ENCODE measurements at regions not wholly inside any gene's neighbourhood (a gene's known extent, or its start where the extent isn't known, plus 50 kb on each side); places are given as distances from the start of the nearest gene placed in this dataset.

DNA sequence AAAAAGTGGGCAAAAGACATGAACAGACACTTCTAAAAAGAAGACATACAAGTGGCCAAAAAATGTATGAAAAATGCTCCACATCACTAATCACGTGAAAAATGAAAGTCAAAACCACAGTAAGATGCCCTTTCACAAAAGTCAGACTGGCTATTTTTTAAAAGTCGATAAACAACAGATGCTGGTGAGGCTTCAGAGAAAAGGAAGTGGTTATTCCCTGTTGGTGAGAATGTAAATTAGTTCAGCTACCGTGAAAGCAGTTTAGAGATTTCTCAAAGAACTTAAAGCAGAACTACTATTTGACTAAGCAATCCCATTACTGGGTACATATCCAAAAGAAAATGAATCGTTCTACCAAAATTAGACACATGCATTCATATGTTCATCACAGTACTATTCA, 237.0 kb downstream of the KIF21A start:
- in situ Hi-C loops (cut with MboI), result no loop called here
- Histone ChIP-seq H3K4me1 (replicated peaks in 1 of 2; ENCODE audit: control insufficient read depth in 2 of 2, insufficient read depth in 2 of 2, low read length in 2 of 2) (no peaks in the 10 kb centered on the region), H3K9ac (ENCODE audit: insufficient read depth in 1 of 2, low read depth in 2 of 2, low read length in 2 of 2) (no peak overlapping the region), H3K79me2 (ENCODE audit: control insufficient read depth, insufficient read depth, low read length) (no peaks in the 10 kb centered on the region), H3K9me1 (ENCODE audit: control insufficient read depth, insufficient read depth, low read length) (no peaks in the 10 kb centered on the region), H2AFZ (ENCODE audit: low read depth, low read length) (no peak overlapping the region), H3K4me2 (ENCODE audit: insufficient read depth, low read length) (no peak overlapping the region), H3K27me3 (ENCODE audit: control insufficient read depth in 2 of 2, insufficient read depth in 2 of 2, low read length in 2 of 2) (no peaks in the 10 kb centered on the region), H4K20me1 (replicated peaks; ENCODE audit: control insufficient read depth, insufficient read depth, low read length) (no peaks in the 10 kb centered on the region), H3K27ac (ENCODE audit: extremely low read depth, low read depth, low read length) (no peak overlapping the region), H3K36me3 (ENCODE audit: control insufficient read depth, insufficient read depth, low read length) (no peaks in the 10 kb centered on the region), H3K4me3 (no peak overlapping the region), H3K9me3 (replicated peaks; ENCODE audit: control insufficient read depth, insufficient read depth, low read depth, low read length) (no peaks in the 10 kb centered on the region)
- ChIA-PET POLR2A (interaction anchor here (0.7 kb wide), 1 partner anchor 509 kb away, joined by 3 read pairs; no protein-coding TSS in a partner anchor), CTCF (ENCODE audit: low intra/inter-chr PET ratio) (no interaction called here)
- WGBS (ENCODE audit: insufficient coverage, low coverage, missing lambda C conversion rate), result 0% methylated on average over 4 of the region's 4 CpGs
- ATAC-seq (no peak), FAIRE-seq (no peak), DNase-seq (ENCODE audit: extremely low read depth in 1 of 4, low spot score in 3 of 4) (no peak)
- BruUV-seq (replicated peaks), result no TSS peak
- intact Hi-C loops (cut with micrococcal nuclease), result no loop called here
- no peak for TF ChIP-seq PHF20 (IDR thresholded peaks at IDR 0.05; ENCODE audit: partially characterized antibody)
- TF ChIP-seq, protein P1, sequence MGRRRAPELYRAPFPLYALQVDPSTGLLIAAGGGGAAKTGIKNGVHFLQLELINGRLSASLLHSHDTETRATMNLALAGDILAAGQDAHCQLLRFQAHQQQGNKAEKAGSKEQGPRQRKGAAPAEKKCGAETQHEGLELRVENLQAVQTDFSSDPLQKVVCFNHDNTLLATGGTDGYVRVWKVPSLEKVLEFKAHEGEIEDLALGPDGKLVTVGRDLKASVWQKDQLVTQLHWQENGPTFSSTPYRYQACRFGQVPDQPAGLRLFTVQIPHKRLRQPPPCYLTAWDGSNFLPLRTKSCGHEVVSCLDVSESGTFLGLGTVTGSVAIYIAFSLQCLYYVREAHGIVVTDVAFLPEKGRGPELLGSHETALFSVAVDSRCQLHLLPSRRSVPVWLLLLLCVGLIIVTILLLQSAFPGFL (CRISPR knock-in tag; IDR thresholded peaks at IDR 0.05), result no peak
- TF ChIP-seq MTF1 (CRISPR knock-in tag; IDR thresholded peaks at IDR 0.05; ENCODE audit: borderline replicate concordance), result no peak
- no peak for TF ChIP-seq FOXJ2 (tag; IDR thresholded peaks at IDR 0.05)
- TF ChIP-seq, protein P2, sequence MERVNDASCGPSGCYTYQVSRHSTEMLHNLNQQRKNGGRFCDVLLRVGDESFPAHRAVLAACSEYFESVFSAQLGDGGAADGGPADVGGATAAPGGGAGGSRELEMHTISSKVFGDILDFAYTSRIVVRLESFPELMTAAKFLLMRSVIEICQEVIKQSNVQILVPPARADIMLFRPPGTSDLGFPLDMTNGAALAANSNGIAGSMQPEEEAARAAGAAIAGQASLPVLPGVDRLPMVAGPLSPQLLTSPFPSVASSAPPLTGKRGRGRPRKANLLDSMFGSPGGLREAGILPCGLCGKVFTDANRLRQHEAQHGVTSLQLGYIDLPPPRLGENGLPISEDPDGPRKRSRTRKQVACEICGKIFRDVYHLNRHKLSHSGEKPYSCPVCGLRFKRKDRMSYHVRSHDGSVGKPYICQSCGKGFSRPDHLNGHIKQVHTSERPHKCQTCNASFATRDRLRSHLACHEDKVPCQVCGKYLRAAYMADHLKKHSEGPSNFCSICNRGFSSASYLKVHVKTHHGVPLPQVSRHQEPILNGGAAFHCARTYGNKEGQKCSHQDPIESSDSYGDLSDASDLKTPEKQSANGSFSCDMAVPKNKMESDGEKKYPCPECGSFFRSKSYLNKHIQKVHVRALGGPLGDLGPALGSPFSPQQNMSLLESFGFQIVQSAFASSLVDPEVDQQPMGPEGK (CRISPR knock-in tag; IDR thresholded peaks at IDR 0.05; ENCODE audit: borderline replicate concordance), result no peak
- no peak for TF ChIP-seq KLF6 (CRISPR knock-in tag; IDR thresholded peaks at IDR 0.05; ENCODE audit: borderline replicate concordance)
- TF ChIP-seq HOXB6 (CRISPR knock-in tag; IDR thresholded peaks at IDR 0.05; ENCODE audit: borderline replicate concordance), result no peak
- TF ChIP-seq CBX5 (IDR thresholded peaks at IDR 0.05; ENCODE audit: borderline replicate concordance, low read depth), result no peak
- no peak for TF ChIP-seq C11orf30 (IDR thresholded peaks at IDR 0.05; ENCODE audit: low read depth)
- TF ChIP-seq, protein P3, sequence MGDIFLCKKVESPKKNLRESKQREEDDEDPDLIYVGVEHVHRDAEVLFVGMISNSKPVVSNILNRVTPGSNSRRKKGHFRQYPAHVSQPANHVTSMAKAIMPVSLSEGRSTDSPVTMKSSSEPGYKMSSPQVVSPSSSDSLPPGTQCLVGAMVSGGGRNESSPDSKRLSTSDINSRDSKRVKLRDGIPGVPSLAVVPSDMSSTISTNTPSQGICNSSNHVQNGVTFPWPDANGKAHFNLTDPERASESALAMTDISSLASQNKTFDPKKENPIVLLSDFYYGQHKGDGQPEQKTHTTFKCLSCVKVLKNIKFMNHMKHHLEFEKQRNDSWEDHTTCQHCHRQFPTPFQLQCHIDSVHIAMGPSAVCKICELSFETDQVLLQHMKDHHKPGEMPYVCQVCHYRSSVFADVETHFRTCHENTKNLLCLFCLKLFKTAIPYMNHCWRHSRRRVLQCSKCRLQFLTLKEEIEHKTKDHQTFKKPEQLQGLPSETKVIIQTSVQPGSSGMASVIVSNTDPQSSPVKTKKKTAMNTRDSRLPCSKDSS (IDR thresholded peaks at IDR 0.05; ENCODE audit: low read depth, partially characterized antibody), result no peak
- TF ChIP-seq, protein P4, sequence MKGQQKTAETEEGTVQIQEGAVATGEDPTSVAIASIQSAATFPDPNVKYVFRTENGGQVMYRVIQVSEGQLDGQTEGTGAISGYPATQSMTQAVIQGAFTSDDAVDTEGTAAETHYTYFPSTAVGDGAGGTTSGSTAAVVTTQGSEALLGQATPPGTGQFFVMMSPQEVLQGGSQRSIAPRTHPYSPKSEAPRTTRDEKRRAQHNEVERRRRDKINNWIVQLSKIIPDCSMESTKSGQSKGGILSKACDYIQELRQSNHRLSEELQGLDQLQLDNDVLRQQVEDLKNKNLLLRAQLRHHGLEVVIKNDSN (CRISPR knock-in tag; IDR thresholded peaks at IDR 0.05), result no peak
- TF ChIP-seq NCOA2 (IDR thresholded peaks at IDR 0.05; ENCODE audit: partially characterized antibody in 2 of 2), result no peak

All from K562 (cell line).